Osteoblast (primary cell): ENCODE measurements at regions not wholly inside any gene's neighbourhood (a gene's known extent, or its start where the extent isn't known, plus 50 kb on each side); places are given as distances from the start of the nearest gene placed in this dataset.

ENCODE experiments used
- DNase-seq: peaks from one replicate; pipeline ENCODE4 v3.0.0; 2011; ENCODE audit warnings: low spot score, mixed read lengths; ENCODE audit not compliant: insufficient read length; ENCODE audit errors: missing footprints
- H2AFZ ChIP-seq: 2 replicates; pipeline ENCODE4 v1.6.0; 2011; ENCODE audit warnings: mild to moderate bottlenecking, low read length
- H3K27ac ChIP-seq: 2 replicates; pipeline ENCODE4 v1.5.1; 2011; ENCODE audit warnings: mild to moderate bottlenecking, low read depth, low read length, moderate library complexity
- H3K27me3 ChIP-seq: 2 replicates; pipeline ENCODE4 v1.6.0; 2012; ENCODE audit warnings: mild to moderate bottlenecking, control low read depth, inconsistent platforms, low read length, moderate library complexity; ENCODE audit not compliant: insufficient read depth
- H3K36me3 ChIP-seq: 2 replicates; pipeline ENCODE4 v1.5.1; 2011; ENCODE audit warnings: mild to moderate bottlenecking, low read length, control low read depth, moderate library complexity; ENCODE audit not compliant: insufficient read depth
- H3K4me1 ChIP-seq: 2 replicates; pipeline ENCODE4 v1.5.1; 2011; ENCODE audit warnings: mild to moderate bottlenecking, low read length, control low read depth, moderate library complexity; ENCODE audit not compliant: insufficient read depth
- H3K4me2 ChIP-seq: 2 replicates; pipeline ENCODE4 v1.6.0; 2011; ENCODE audit warnings: mild to moderate bottlenecking, low read length; ENCODE audit not compliant: insufficient read depth
- H3K4me3 ChIP-seq: fragments of 200-600 bp; sonication (generic); 3 replicates; pipeline ENCODE4 v1.5.1; 2012; ENCODE audit warnings: mild to moderate bottlenecking, low read length, inconsistent platforms; ENCODE audit not compliant: insufficient read depth
- H3K79me2 ChIP-seq: 2 replicates; pipeline ENCODE4 v1.6.0; 2012; ENCODE audit warnings: mild to moderate bottlenecking, low read length, control low read depth, inconsistent platforms; ENCODE audit not compliant: insufficient read depth
- H3K9me3 ChIP-seq: 2 replicates; pipeline ENCODE4 v1.5.1; 2011; ENCODE audit warnings: low read depth, low read length, control low read depth
- H4K20me1 ChIP-seq: 2 replicates; pipeline ENCODE4 v1.6.0; 2012; ENCODE audit warnings: mild to moderate bottlenecking, low read length, control low read depth; ENCODE audit not compliant: insufficient read depth
- CTCF ChIP-seq: IDR thresholded peaks from 2 replicates; pipeline ENCODE4 v1.5.1; 2011; ENCODE audit warnings: mild to moderate bottlenecking, low read depth, low read length, moderate library complexity; ENCODE audit errors: extremely low read depth

- no peak overlapping the region for H3K27ac ChIP-seq
- H2AFZ ChIP-seq = no peak overlapping the region
- DNase-seq = no peak
- H3K4me1 ChIP-seq = no peaks in the 10 kb centered on the region
- no peaks in the 10 kb centered on the region for H3K9me3 ChIP-seq
- H3K4me2 ChIP-seq = no peak overlapping the region
- H3K79me2 ChIP-seq = no peaks in the 10 kb centered on the region
- TF ChIP-seq CTCF = no peak
- no peaks in the 10 kb centered on the region for H3K36me3 ChIP-seq
- no peaks in the 10 kb centered on the region for H3K27me3 ChIP-seq
- no peak overlapping the region for H3K4me3 ChIP-seq
- H4K20me1 ChIP-seq = no peaks in the 10 kb centered on the region
Measured at GRCh38 chr2:188023035-188023434, 268.6 kb upstream of the GULP1 start.

GRCh38 chr2:188024811-188025210 is 266.9 kb upstream of the GULP1 start:
- no peak for DNase-seq
- Histone ChIP-seq H3K4me2 (no peak overlapping the region), H2AFZ (no peak overlapping the region)

GRCh38 chr2:188028739-188029138 is 262.9 kb upstream of the GULP1 start:
- no peak overlapping the region for H3K27ac ChIP-seq
- H3K9me3 ChIP-seq = no peaks in the 10 kb centered on the region
- H3K4me1 ChIP-seq = no peaks in the 10 kb centered on the region
- no peaks in the 10 kb centered on the region for H3K79me2 ChIP-seq
- no peaks in the 10 kb centered on the region for H3K36me3 ChIP-seq
- DNase-seq = no peak
- no peaks in the 10 kb centered on the region for H3K27me3 ChIP-seq
- H3K4me3 ChIP-seq = no peak overlapping the region
- no peak overlapping the region for H2AFZ ChIP-seq
- no peaks in the 10 kb centered on the region for H4K20me1 ChIP-seq
- TF ChIP-seq CTCF = no peak
- H3K4me2 ChIP-seq = no peak overlapping the region

More at GRCh38 chr2:188024811-188025210, 266.9 kb upstream of the GULP1 start:
- no peaks in the 10 kb centered on the region for H3K36me3 ChIP-seq
- H3K4me1 ChIP-seq = no peaks in the 10 kb centered on the region
- H4K20me1 ChIP-seq = no peaks in the 10 kb centered on the region
- H3K27me3 ChIP-seq = no peaks in the 10 kb centered on the region
- no peak for TF ChIP-seq CTCF
- H3K9me3 ChIP-seq = no peaks in the 10 kb centered on the region
- no peaks in the 10 kb centered on the region for H3K79me2 ChIP-seq
- H3K4me3 ChIP-seq = no peak overlapping the region
- no peak overlapping the region for H3K27ac ChIP-seq

GRCh38 chr2:188032306-188032705 is 259.4 kb upstream of the GULP1 start:
- DNase-seq = no peak
- H4K20me1 ChIP-seq = no peaks in the 10 kb centered on the region
- no peak overlapping the region for H3K4me3 ChIP-seq
- H2AFZ ChIP-seq = no peak overlapping the region
- no peaks in the 10 kb centered on the region for H3K27me3 ChIP-seq
- H3K4me1 ChIP-seq = no peaks in the 10 kb centered on the region
- H3K4me2 ChIP-seq = no peak overlapping the region
- no peaks in the 10 kb centered on the region for H3K9me3 ChIP-seq
- H3K27ac ChIP-seq = no peak overlapping the region
- no peak for TF ChIP-seq CTCF
- H3K79me2 ChIP-seq = no peaks in the 10 kb centered on the region
- H3K36me3 ChIP-seq = no peaks in the 10 kb centered on the region
